Stomach (tissue), 8 donors: ENCODE measurements at regions not wholly inside any gene's neighbourhood (a gene's known extent, or its start where the extent isn't known, plus 50 kb on each side); places are given as distances from the start of the nearest gene placed in this dataset.

ENCODE experiments used
- DNase-seq, 2 donors: peaks; one replicate each; pipeline versions ENCODE4 v3.0.0 to v3.0.0-alpha.2; 2013 to 2019
- H3K27ac ChIP-seq, 5 donors: fragments of 200-600 bp in 4 of 5; sonication (generic) in 4 of 5; one replicate each; pipeline ENCODE4 v1.5.1; 2013 to 2019; ENCODE audit warnings: mild to moderate bottlenecking in 1 of 5, moderate library complexity in 1 of 5
- H3K27me3 ChIP-seq, 3 donors: fragments of 200-600 bp; sonication (generic); one replicate each; pipeline ENCODE4 v1.5.1; 2017 to 2019; ENCODE audit warnings: mixed run types in 1 of 3
- H3K36me3 ChIP-seq, 4 donors: fragments of 200-600 bp; sonication (generic); 1 replicate in 3 of 4; 2 replicates in 1 of 4; pipeline ENCODE4 v1.5.1; 2016 to 2019
- H3K4me1 ChIP-seq, 4 donors: fragments of 200-600 bp; sonication (generic); one replicate each; pipeline ENCODE4 v1.5.1; 2016 to 2019
- H3K4me3 ChIP-seq, 4 donors: fragments of 200-600 bp; sonication (generic) in 3 of 4; one replicate each; pipeline ENCODE4 v1.5.1; 2016 to 2019; ENCODE audit warnings: mild to moderate bottlenecking in 1 of 4
- H3K9me3 ChIP-seq, 4 donors: fragments of 200-600 bp; sonication (generic); one replicate each; pipeline ENCODE4 v1.5.1; 2016 to 2019
- CTCF ChIP-seq, 7 experiments: fragments of 450-650 bp in 4 of 7; fragments of 200-600 bp in 3 of 7; sonication (generic) in 3 of 7; IDR thresholded peaks; one replicate each; pipeline ENCODE4 v1.5.1; 2016 to 2019; ENCODE audit warnings: antibody characterized with exemption in 7 of 7, control low read depth in 2 of 7, mild to moderate bottlenecking in 1 of 7
- EP300 ChIP-seq: sonication (generic); formaldehyde crosslinking; IDR thresholded peaks from one replicate; pipeline ENCODE4 v1.6.1; 2017; ENCODE audit warnings: antibody characterized with exemption
- POLR2A ChIP-seq, 4 donors: fragments of 450-650 bp; IDR thresholded peaks; one replicate each; pipeline ENCODE4 v1.6.1; 2016; ENCODE audit warnings: antibody characterized with exemption in 4 of 4, control low read depth in 2 of 4, mild to moderate bottlenecking in 1 of 4, moderate library complexity in 1 of 4
- POLR2AphosphoS5 ChIP-seq, 3 donors: sonication (generic); formaldehyde crosslinking; IDR thresholded peaks; one replicate each; pipeline ENCODE4 v1.6.1; 2016; ENCODE audit warnings: antibody characterized with exemption in 3 of 3
- WGBS, 5 donors: extraction: QIAGEN DNeasy Blood & Tissue Kit in 3 of 5; methylation state at CpG; one replicate each; pipeline versions ENCODE4 v1.1.5 to v1.1.7; 2013 to 2018; 5-methylcytosine and 5-hydroxymethylcytosine counted together
- intact Hi-C: fragments of 100-400 bp; cut with DNase I; formaldehyde crosslinking; loops from one replicate; pipeline ENCODE4 v1.15.1; 2023; ENCODE audit warnings: low total_unique reads
- donor health status: healthy with polysubstance abuse.
- donor health status: Bipolar disorder and iron deficiency.
- donor health status: healthy.

GRCh38 chr13:71051573-71051972 is 815.4 kb downstream of the DACH1 start:
- 91 to 100% (median 94%) methylated on average over 2 of the region's 2 CpGs for WGBS, 5 donors
- Histone ChIP-seq H3K36me3 (no peaks in the 10 kb centered on the region), H3K27me3 (no peaks in the 10 kb centered on the region), H3K4me1 (no peaks in the 10 kb centered on the region), H3K9me3 (peaks cover 0 to 11% (median 4%) of the 10 kb centered on the region in 4 donors), H3K27ac (no peak overlapping the region), H3K4me3 (no peak overlapping the region)
- TF ChIP-seq POLR2A (IDR thresholded peaks at IDR 0.05) (no peak), CTCF (IDR thresholded peaks at IDR 0.05) (no peak), EP300 (no peak), POLR2AphosphoS5 (IDR thresholded peaks at IDR 0.05) (no peak)
- intact Hi-C loops, result no loop called here
- DNase-seq, result no peak

GRCh38 chr13:71046360-71047079 is 820.5 kb downstream of the DACH1 start:
- 4 to 49% (median 17%) methylated on average over 2 of the region's 2 CpGs for WGBS, 5 donors

GRCh38 chr13:71045101-71045500 is 821.9 kb downstream of the DACH1 start:
- Histone ChIP-seq H3K4me3 (no peak overlapping the region), H3K4me1 (no peaks in the 10 kb centered on the region), H3K9me3 (no peaks in the 10 kb centered on the region), H3K27me3 (no peaks in the 10 kb centered on the region), H3K27ac (no peak overlapping the region), H3K36me3 (no peaks in the 10 kb centered on the region)
- no peak for TF ChIP-seq CTCF (IDR thresholded peaks at IDR 0.05)
- TF ChIP-seq POLR2A (IDR thresholded peaks at IDR 0.05), result no peak
- DNase-seq, result no peak
- intact Hi-C loops, result no loop called here

More at GRCh38 chr13:71046360-71047079, 820.5 kb downstream of the DACH1 start:
- intact Hi-C loops, result no loop called here
- Histone ChIP-seq H3K27ac (no peak overlapping the region), H3K9me3 (no peaks in the 10 kb centered on the region), H3K4me3 (no peak overlapping the region), H3K36me3 (no peaks in the 10 kb centered on the region), H3K27me3 (no peaks in the 10 kb centered on the region), H3K4me1 (no peaks in the 10 kb centered on the region)
- no peak for TF ChIP-seq POLR2AphosphoS5 (IDR thresholded peaks at IDR 0.05)
- no peak for TF ChIP-seq POLR2A (IDR thresholded peaks at IDR 0.05)
- TF ChIP-seq EP300, result no peak
- DNase-seq, result no peak

- Histone ChIP-seq H3K4me3 (no peak overlapping the region), H3K4me1 (no peaks in the 10 kb centered on the region), H3K27me3 (no peaks in the 10 kb centered on the region), H3K9me3 (no peaks in the 10 kb centered on the region), H3K36me3 (no peaks in the 10 kb centered on the region), H3K27ac (no peak overlapping the region)
- intact Hi-C loops, result no loop called here
- DNase-seq, result no peak
- TF ChIP-seq CTCF (IDR thresholded peaks at IDR 0.05) (no peak), POLR2AphosphoS5 (IDR thresholded peaks at IDR 0.05) (no peak), EP300 (no peak), POLR2A (IDR thresholded peaks at IDR 0.05) (no peak)
Observed at GRCh38 chr13:71039440-71039839, 827.6 kb downstream of the DACH1 start.

GRCh38 chr13:71034018-71034417 is 833.0 kb downstream of the DACH1 start:
- peaks cover 0 to 22% (median 5%) of the 10 kb centered on the region in 4 donors for H3K9me3 ChIP-seq
- whole genome bisulfite sequencing, 5 donors, result 86 to 95% (median 90%) methylated on average over 4 of the region's 4 CpGs
- no peak overlapping the region for H3K27ac ChIP-seq
- TF ChIP-seq POLR2AphosphoS5 (IDR thresholded peaks at IDR 0.05), result no peak
- no peak for TF ChIP-seq CTCF (IDR thresholded peaks at IDR 0.05)
- TF ChIP-seq EP300, result no peak
- no peak for TF ChIP-seq POLR2A (IDR thresholded peaks at IDR 0.05)
- DNase-seq, result no peak
- H3K27me3 ChIP-seq, result no peaks in the 10 kb centered on the region
- intact Hi-C loops, result no loop called here
- no peak overlapping the region for H3K4me3 ChIP-seq
- no peaks in the 10 kb centered on the region for H3K36me3 ChIP-seq
- no peaks in the 10 kb centered on the region for H3K4me1 ChIP-seq
